ENCODE measurements at regions not wholly inside any gene's neighbourhood (a gene's known extent, or its start where the extent isn't known, plus 50 kb on each side); places are given as distances from the start of the nearest gene placed in this dataset.

GRCh38 chr5:179413086-179413690, 67.9 kb upstream of the ADAMTS2 start:
- TF ChIP-seq MAX (IDR thresholded peaks at IDR 0.05) (no peak), RAD21 (IDR thresholded peaks at IDR 0.05; ENCODE audit: low read depth) (no peak)
